GM12878 (cell line): ENCODE measurements at regions not wholly inside any gene's neighbourhood (a gene's known extent, or its start where the extent isn't known, plus 50 kb on each side); places are given as distances from the start of the nearest gene placed in this dataset.

Experiments
- ATAC-seq: fragments of 200-7000 bp; cut with Tn5 transposase; 3 replicates; pipeline ENCODE4 v1.9.1; 2020; ENCODE audit warnings: mild to moderate bottlenecking, moderate library complexity
- BruUV-seq: library from RNA; stranded (reverse); fragments of 400-500 nt; replicated peaks from 2 replicates; lab custom pipeline; 2021; lab: Mats Ljungman, UMichigan
- CTCF ChIA-PET: fragments of 300-600 bp; sonication (Branson Sonifier 250); formaldehyde crosslinking; extraction: SDS; loops from one replicate; lab custom pipeline; 2021; ENCODE audit warnings: inconsistent platforms; lab: Yijun Ruan, JAX
- POLR2A ChIA-PET: fragments of 350-600 bp; formaldehyde crosslinking; extraction: SDS; loops from one replicate; lab custom pipeline; 2021; ENCODE audit warnings: inconsistent platforms; lab: Charles Lee
- RAD21 ChIA-PET: fragments of 300-600 bp; sonication (Branson Sonifier 250); formaldehyde crosslinking; loops from one replicate; lab custom pipeline; 2023; ENCODE audit warnings: antibody characterized with exemption; ENCODE audit not compliant: unreplicated experiment; lab: Charles Lee
- SMC1A ChIA-PET: fragments of 300-600 bp; sonication (Branson Sonifier 250); formaldehyde crosslinking; loops from one replicate; lab custom pipeline; 2023; ENCODE audit not compliant: unreplicated experiment, uncharacterized antibody; lab: Charles Lee
- DNase-seq: peaks from one replicate; pipeline ENCODE4 v3.0.0-alpha.2; 2011; ENCODE audit warnings: low read depth, low spot score
- FAIRE-seq: peaks from 3 replicates; lab custom pipeline; 2011; peaks lifted over from hg19 to GRCh38; lab: Jason Lieb, UNC
- H2AFZ ChIP-seq: 2 replicates; pipeline ENCODE4 v1.6.0; 2011; ENCODE audit warnings: low read depth, low read length, control low read depth; ENCODE audit not compliant: control insufficient read depth
- H3K27ac ChIP-seq: 2 replicates; pipeline ENCODE4 v1.5.1; 2011; ENCODE audit warnings: control low read depth; ENCODE audit not compliant: control insufficient read depth, insufficient read depth
- H3K27me3 ChIP-seq, 2 experiments: replicated peaks in 1 of 2; 2 replicates each; pipeline versions ENCODE4 v1.6.0 to v1.6.1; 2011; ENCODE audit warnings: low read length in 1 of 2; ENCODE audit not compliant: control insufficient read depth in 2 of 2, insufficient read depth in 2 of 2
- H3K36me3 ChIP-seq, 2 experiments: 2 replicates each; pipeline ENCODE4 v1.5.1; 2011; ENCODE audit warnings: low read length in 1 of 2; ENCODE audit not compliant: control insufficient read depth in 2 of 2, insufficient read depth in 2 of 2
- H3K4me1 ChIP-seq: 2 replicates; pipeline ENCODE4 v1.6.1; 2011; ENCODE audit warnings: mild to moderate bottlenecking, low read length, moderate library complexity, mixed read lengths; ENCODE audit not compliant: control insufficient read depth, insufficient read depth
- H3K4me2 ChIP-seq: 2 replicates; pipeline ENCODE4 v1.6.0; 2011; ENCODE audit warnings: control low read depth; ENCODE audit not compliant: control insufficient read depth, insufficient read depth
- H3K4me3 ChIP-seq: fragments of 200-600 bp; sonication (generic); 2 replicates; pipeline ENCODE4 v1.5.1; 2016
- H3K79me2 ChIP-seq: 2 replicates; pipeline ENCODE4 v1.6.0; 2011; ENCODE audit warnings: low read length; ENCODE audit not compliant: control insufficient read depth, insufficient read depth
- H3K9ac ChIP-seq: 2 replicates; pipeline ENCODE4 v1.8.0; 2011; ENCODE audit warnings: low read length, control low read depth, mixed read lengths; ENCODE audit not compliant: control insufficient read depth, insufficient read depth
- H3K9me3 ChIP-seq: replicated peaks from 3 replicates; pipeline ENCODE4 v1.5.1; 2011; ENCODE audit warnings: mild to moderate bottlenecking, low read length; ENCODE audit not compliant: control insufficient read depth, insufficient read depth
- H4K20me1 ChIP-seq: 2 replicates; pipeline ENCODE4 v1.6.0; 2011; ENCODE audit not compliant: control insufficient read depth, insufficient read depth
- ATF2 ChIP-seq: IDR thresholded peaks from 2 replicates; pipeline ENCODE4 v1.6.1; 2012; ENCODE audit warnings: low read length, inconsistent platforms
- EED ChIP-seq: sonication (generic); IDR thresholded peaks from 2 replicates; pipeline ENCODE4 v1.6.1; 2016; ENCODE audit warnings: antibody characterized with exemption, low read depth
- IRF3 ChIP-seq: fragments of 450-650 bp; IDR thresholded peaks from 2 replicates; pipeline ENCODE4 v1.6.1; 2014; ENCODE audit warnings: mild to moderate bottlenecking
- IRF4 ChIP-seq: IDR thresholded peaks from 2 replicates; pipeline ENCODE4 v1.6.1; 2011; ENCODE audit warnings: low read depth, low read length
- IRF5 ChIP-seq: fragments of 450-650 bp; IDR thresholded peaks from 2 replicates; pipeline ENCODE4 v1.6.1; 2017; ENCODE audit warnings: borderline replicate concordance
- NR2F1 ChIP-seq: fragments of 450-650 bp; conservative IDR thresholded peaks from 2 replicates; pipeline ENCODE4 v1.6.1; 2017; ENCODE audit warnings: mild to moderate bottlenecking
- POLR2AphosphoS2 ChIP-seq: IDR thresholded peaks from 2 replicates; pipeline ENCODE4 v1.6.1; 2011; ENCODE audit warnings: low read depth, mild to moderate bottlenecking, low read length, improper control_type of control experiment, moderate library complexity
- PRDM15 ChIP-seq: fragments of 450-650 bp; formaldehyde crosslinking; IDR thresholded peaks from 2 replicates; pipeline ENCODE4 v1.4.0; 2020; ENCODE audit warnings: mild to moderate bottlenecking, moderate library complexity
- TAF1 ChIP-seq: IDR thresholded peaks from 2 replicates; pipeline ENCODE4 v1.6.1; 2011; ENCODE audit warnings: mild to moderate bottlenecking, low read depth, low read length, borderline replicate concordance
- TCF12 ChIP-seq: IDR thresholded peaks from 2 replicates; pipeline ENCODE4 v1.6.1; 2011; ENCODE audit warnings: low read depth, mild to moderate bottlenecking, low read length
- ZBED1 ChIP-seq: IDR thresholded peaks from 2 replicates; pipeline ENCODE4 v1.6.1; 2016; ENCODE audit warnings: borderline replicate concordance
- ZBTB33 ChIP-seq: fragments of 450-650 bp; IDR thresholded peaks from 2 replicates; pipeline ENCODE4 v1.6.1; 2017; ENCODE audit warnings: mild to moderate bottlenecking
- in situ Hi-C: fragments of 300-500 bp; cut with MboI; formaldehyde crosslinking; loops from 9 replicates; pipeline ENCODE4 v1.14.3; 2018; ENCODE audit warnings: mixed read lengths
- intact Hi-C: fragments of 100-400 bp; cut with micrococcal nuclease; formaldehyde crosslinking; loops from one replicate; pipeline ENCODE4 v1.14.2; 2022; ENCODE audit not compliant: unreplicated experiment

- Histone ChIP-seq H3K79me2 (no peaks in the 10 kb centered on the region), H3K4me2 (no peak overlapping the region), H3K27me3 (no peaks in the 10 kb centered on the region), H2AFZ (no peak overlapping the region), H4K20me1 (no peaks in the 10 kb centered on the region), H3K9me3 (no peaks in the 10 kb centered on the region), H3K4me1 (no peaks in the 10 kb centered on the region), H3K27ac (no peak overlapping the region), H3K36me3 (no peaks in the 10 kb centered on the region), H3K4me3 (no peak overlapping the region), H3K9ac (no peak overlapping the region)
- in situ Hi-C loops: no loop called here
- ATAC-seq (no peak), FAIRE-seq (no peak), DNase-seq (no peak)
- TF ChIP-seq NR2F1 (no peak), ZBTB33 (no peak), ZBED1 (no peak), TAF1 (no peak), TCF12 (no peak), ATF2 (no peak), POLR2AphosphoS2 (no peak), EED (no peak), IRF3 (no peak), PRDM15 (CRISPR knock-in tag) (no peak), IRF4 (no peak), IRF5 (no peak)
- RAD21 ChIA-PET: no interaction called here
- intact Hi-C loops: no loop called here
- POLR2A ChIA-PET: no interaction called here
- SMC1A ChIA-PET: interaction anchor here (1.5 to 1.6 kb wide), 2 partner anchors 9 to 10 kb away, joined by 3 read pairs; no protein-coding TSS in a partner anchor
- CTCF ChIA-PET: no interaction called here
- BruUV-seq: no TSS peak
Measured at GRCh38 chr2:146633159-146633558, 1211.7 kb upstream of the ACVR2A start.
